ENCODE measurements at regions not wholly inside any gene's neighbourhood (a gene's known extent, or its start where the extent isn't known, plus 50 kb on each side); places are given as distances from the start of the nearest gene placed in this dataset.
A peak's percentile ranks its signal among the peaks of the same experiment; 100 is the strongest.
"Not testable (repeated sequence)": the region's sequence is repeated elsewhere in the genome, so short reads cannot be mapped to it uniquely, and the experiment has no call there.

GRCh38 chr7:56449762-56450161, 333.5 kb upstream of the NUPR2 start:
- no peak overlapping the region for H3K4me3 ChIP-seq (ENCODE audit: low read depth, low read length)
- no peak overlapping the region for H3K27ac ChIP-seq (ENCODE audit: low read depth, low read length)
- H3K9me3 ChIP-seq (ENCODE audit: control insufficient read depth, insufficient read depth, low read length), result peaks cover 78% of the 10 kb centered on the region
- H3K9ac ChIP-seq (ENCODE audit: low read depth, low read length), result no peak overlapping the region
- no peaks in the 10 kb centered on the region for H3K36me3 ChIP-seq (ENCODE audit: control insufficient read depth, insufficient read depth, low read length)
- H3K27me3 ChIP-seq (ENCODE audit: control insufficient read depth, insufficient read depth, low read length), result no peaks in the 10 kb centered on the region
- H3K4me1 ChIP-seq (ENCODE audit: control insufficient read depth, insufficient read depth, low read length), result no peaks in the 10 kb centered on the region

DNA sequence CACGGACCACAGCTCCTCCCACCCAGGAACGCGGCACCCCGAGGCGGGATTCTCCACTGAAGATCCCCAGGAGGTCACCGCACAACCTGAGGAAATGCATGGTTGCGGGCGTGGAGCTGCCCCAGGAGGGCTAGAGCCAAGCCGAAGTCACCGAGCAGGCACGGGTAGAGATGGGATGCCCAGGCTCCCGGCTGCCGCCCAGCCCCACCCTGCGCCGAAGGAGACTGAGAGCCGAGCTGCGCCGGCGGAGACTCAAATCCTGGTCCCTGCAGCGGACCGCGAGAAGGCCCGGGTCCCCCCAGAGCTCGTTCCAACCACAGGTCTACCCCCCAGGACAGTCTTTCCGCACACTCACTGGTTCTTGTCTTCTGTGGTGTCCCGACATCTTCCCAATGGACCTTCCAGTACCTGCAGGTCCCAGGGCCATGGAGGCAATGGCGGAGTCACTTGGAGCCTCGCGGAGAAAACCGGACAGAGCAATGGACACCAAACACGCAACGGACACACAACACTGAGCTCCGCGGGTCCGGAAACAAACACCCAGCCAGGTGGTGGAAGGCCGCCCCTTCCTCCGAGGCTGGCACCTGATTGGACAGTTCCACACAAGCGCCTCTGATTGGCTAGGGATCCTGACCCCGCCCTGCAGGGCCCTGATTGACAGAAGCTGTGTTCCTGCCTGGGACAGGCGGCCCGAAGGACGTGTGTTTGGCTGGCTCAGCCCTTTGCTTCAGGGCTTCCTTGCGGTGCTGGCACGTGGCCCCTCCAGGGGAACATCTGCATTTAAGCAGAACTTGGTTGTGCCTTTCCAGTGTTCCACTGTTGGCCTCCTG, 331.9 kb upstream of the NUPR2 start:
- Histone ChIP-seq H3K9ac (ENCODE audit: low read depth, low read length) (no peak overlapping the region), H3K4me1 (ENCODE audit: control insufficient read depth, insufficient read depth, low read length) (no peaks in the 10 kb centered on the region), H3K4me3 (ENCODE audit: low read depth, low read length) (no peak overlapping the region), H3K9me3 (ENCODE audit: control insufficient read depth, insufficient read depth, low read length) (peaks cover 78% of the 10 kb centered on the region), H3K27ac (ENCODE audit: low read depth, low read length) (no peak overlapping the region), H3K27me3 (ENCODE audit: control insufficient read depth, insufficient read depth, low read length) (no peaks in the 10 kb centered on the region), H3K36me3 (ENCODE audit: control insufficient read depth, insufficient read depth, low read length) (no peaks in the 10 kb centered on the region)

GRCh38 chr7:56420528-56420927, 304.3 kb upstream of the NUPR2 start:
- H3K9ac ChIP-seq (ENCODE audit: low read depth, low read length); H3K36me3 ChIP-seq (ENCODE audit: control insufficient read depth, insufficient read depth, low read length); H3K4me3 ChIP-seq (ENCODE audit: low read depth, low read length); H3K27me3 ChIP-seq (ENCODE audit: control insufficient read depth, insufficient read depth, low read length); H3K4me1 ChIP-seq (ENCODE audit: control insufficient read depth, insufficient read depth, low read length); H3K27ac ChIP-seq (ENCODE audit: low read depth, low read length): not testable (repeated sequence)
- peaks cover 14% of the 10 kb centered on the region; the same call in 1 of the 2 replicates for H3K9me3 ChIP-seq (ENCODE audit: control insufficient read depth, insufficient read depth, low read length)

GRCh38 chr7:56375173-56375572, 259.0 kb upstream of the NUPR2 start:
- H3K9me3 ChIP-seq (ENCODE audit: control insufficient read depth, insufficient read depth, low read length), result peaks cover 15% of the 10 kb centered on the region
- H3K9ac ChIP-seq (ENCODE audit: low read depth, low read length), result no peak overlapping the region
- no peak overlapping the region for H3K4me3 ChIP-seq (ENCODE audit: low read depth, low read length)
- no peaks in the 10 kb centered on the region for H3K4me1 ChIP-seq (ENCODE audit: control insufficient read depth, insufficient read depth, low read length)
- H3K27ac ChIP-seq (ENCODE audit: low read depth, low read length), result no peak overlapping the region
- no peaks in the 10 kb centered on the region for H3K27me3 ChIP-seq (ENCODE audit: control insufficient read depth, insufficient read depth, low read length)
- H3K36me3 ChIP-seq (ENCODE audit: control insufficient read depth, insufficient read depth, low read length), result no peaks in the 10 kb centered on the region

DNA sequence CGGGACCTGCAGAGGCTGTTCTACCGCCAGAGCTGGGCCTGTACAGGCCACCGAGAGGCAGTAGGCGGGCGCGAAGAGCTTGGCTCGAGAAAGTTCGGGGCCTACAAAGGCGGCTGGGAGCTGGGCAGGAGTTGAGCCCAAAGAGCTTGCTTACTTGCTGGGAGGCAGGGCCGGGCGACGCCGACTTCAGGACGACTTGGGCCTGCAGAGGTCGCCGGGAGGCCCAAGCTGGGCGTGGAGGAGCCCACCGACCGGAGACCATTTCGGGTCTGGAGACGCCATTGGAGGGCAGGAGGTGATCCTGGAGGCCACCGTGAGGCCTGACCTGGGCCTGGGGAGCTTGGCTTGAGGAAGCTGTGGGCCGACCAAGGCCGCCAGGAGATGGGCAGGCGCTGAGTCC, 258.4 kb upstream of the NUPR2 start:
- not testable (repeated sequence) for H3K36me3 ChIP-seq (ENCODE audit: control insufficient read depth, insufficient read depth, low read length); H3K4me1 ChIP-seq (ENCODE audit: control insufficient read depth, insufficient read depth, low read length); H3K9ac ChIP-seq (ENCODE audit: low read depth, low read length); H3K4me3 ChIP-seq (ENCODE audit: low read depth, low read length); H3K27me3 ChIP-seq (ENCODE audit: control insufficient read depth, insufficient read depth, low read length); H3K27ac ChIP-seq (ENCODE audit: low read depth, low read length)
- H3K9me3 ChIP-seq (ENCODE audit: control insufficient read depth, insufficient read depth, low read length), result peaks cover 15% of the 10 kb centered on the region

- H3K9ac ChIP-seq (ENCODE audit: low read depth, low read length); H3K4me1 ChIP-seq (ENCODE audit: control insufficient read depth, insufficient read depth, low read length); H3K36me3 ChIP-seq (ENCODE audit: control insufficient read depth, insufficient read depth, low read length); H3K27ac ChIP-seq (ENCODE audit: low read depth, low read length); H3K27me3 ChIP-seq (ENCODE audit: control insufficient read depth, insufficient read depth, low read length): not testable (repeated sequence)
- H3K9me3 ChIP-seq (ENCODE audit: control insufficient read depth, insufficient read depth, low read length), result peaks cover 15% of the 10 kb centered on the region
- 0 out of 2 replicates have a peak overlapping the region, but pooled peaks have one; percentile 4 for H3K4me3 ChIP-seq (ENCODE audit: low read depth, low read length)
Observed at GRCh38 chr7:56373314-56373713, 257.1 kb upstream of the NUPR2 start.

- not testable (repeated sequence) for H3K9ac ChIP-seq (ENCODE audit: low read depth, low read length); H3K4me1 ChIP-seq (ENCODE audit: control insufficient read depth, insufficient read depth, low read length); H3K4me3 ChIP-seq (ENCODE audit: low read depth, low read length); H3K27me3 ChIP-seq (ENCODE audit: control insufficient read depth, insufficient read depth, low read length); H3K27ac ChIP-seq (ENCODE audit: low read depth, low read length); H3K36me3 ChIP-seq (ENCODE audit: control insufficient read depth, insufficient read depth, low read length)
- H3K9me3 ChIP-seq (ENCODE audit: control insufficient read depth, insufficient read depth, low read length), result peaks cover 19% of the 10 kb centered on the region
Observed at GRCh38 chr7:56371792-56372191, 255.6 kb upstream of the NUPR2 start.

DNA sequence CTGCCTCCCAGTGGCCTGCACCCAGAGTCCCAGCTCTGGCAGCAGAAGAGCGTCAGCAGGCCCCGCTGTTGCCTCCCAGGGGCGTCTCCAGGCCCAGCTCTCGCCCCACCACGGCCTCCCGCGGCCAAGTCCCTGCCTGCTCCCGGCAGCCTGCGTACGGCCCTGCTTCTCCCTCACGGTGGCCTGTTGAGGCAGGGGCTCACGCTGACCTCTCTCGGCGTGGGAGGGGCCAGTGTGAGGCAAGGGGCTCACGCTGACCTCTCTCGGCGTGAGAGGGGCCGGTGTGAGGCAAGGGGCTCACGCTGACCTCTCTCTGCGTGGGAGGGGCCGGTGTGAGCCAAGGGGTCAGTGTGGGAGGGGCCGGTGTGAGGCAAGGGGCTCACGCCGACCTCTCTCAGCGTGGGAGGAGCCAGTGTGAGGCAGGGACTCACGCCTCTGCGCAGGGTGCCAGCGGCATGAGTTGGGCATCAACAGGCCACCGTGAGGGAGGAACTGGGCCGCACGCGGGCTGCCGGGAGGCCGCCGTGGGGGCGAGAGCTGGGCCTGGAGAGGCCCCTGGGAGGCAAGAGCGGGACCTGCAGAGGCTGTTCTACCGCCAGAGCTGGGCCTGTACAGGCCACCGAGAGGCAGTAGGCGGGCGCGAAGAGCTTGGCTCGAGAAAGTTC, 254.1 kb upstream of the NUPR2 start:
- not testable (repeated sequence) for H3K27me3 ChIP-seq (ENCODE audit: control insufficient read depth, insufficient read depth, low read length); H3K36me3 ChIP-seq (ENCODE audit: control insufficient read depth, insufficient read depth, low read length); H3K27ac ChIP-seq (ENCODE audit: low read depth, low read length); H3K9ac ChIP-seq (ENCODE audit: low read depth, low read length); H3K4me1 ChIP-seq (ENCODE audit: control insufficient read depth, insufficient read depth, low read length); H3K4me3 ChIP-seq (ENCODE audit: low read depth, low read length)
- peaks cover 17% of the 10 kb centered on the region for H3K9me3 ChIP-seq (ENCODE audit: control insufficient read depth, insufficient read depth, low read length)

DNA sequence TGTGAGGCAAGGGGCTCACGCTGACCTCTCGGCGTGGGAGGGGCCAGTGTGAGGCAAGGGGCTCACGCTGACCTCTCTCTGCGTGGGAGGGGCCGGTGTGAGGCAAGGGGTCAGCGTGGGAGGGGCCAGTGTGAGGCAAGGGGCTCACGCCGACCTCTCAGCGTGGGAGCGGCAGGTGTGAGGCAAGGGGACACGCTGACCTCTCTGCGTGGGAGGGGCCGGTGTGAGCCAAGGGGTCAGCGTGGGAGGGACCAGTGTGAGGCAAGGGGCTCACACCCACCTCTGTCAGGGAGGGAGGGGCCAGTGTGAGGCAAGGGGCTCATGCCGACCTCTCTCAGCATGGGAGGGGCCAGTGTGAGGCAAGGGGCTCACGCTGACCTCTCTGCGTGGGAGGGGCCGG, 251.7 kb upstream of the NUPR2 start:
- not testable (repeated sequence) for H3K4me3 ChIP-seq (ENCODE audit: low read depth, low read length); H3K9me3 ChIP-seq (ENCODE audit: control insufficient read depth, insufficient read depth, low read length); H3K27ac ChIP-seq (ENCODE audit: low read depth, low read length); H3K9ac ChIP-seq (ENCODE audit: low read depth, low read length); H3K4me1 ChIP-seq (ENCODE audit: control insufficient read depth, insufficient read depth, low read length); H3K36me3 ChIP-seq (ENCODE audit: control insufficient read depth, insufficient read depth, low read length); H3K27me3 ChIP-seq (ENCODE audit: control insufficient read depth, insufficient read depth, low read length)

- not testable (repeated sequence) for H3K9ac ChIP-seq (ENCODE audit: low read depth, low read length); H3K27ac ChIP-seq (ENCODE audit: low read depth, low read length); H3K4me3 ChIP-seq (ENCODE audit: low read depth, low read length); H3K4me1 ChIP-seq (ENCODE audit: control insufficient read depth, insufficient read depth, low read length); H3K36me3 ChIP-seq (ENCODE audit: control insufficient read depth, insufficient read depth, low read length); H3K27me3 ChIP-seq (ENCODE audit: control insufficient read depth, insufficient read depth, low read length); H3K9me3 ChIP-seq (ENCODE audit: control insufficient read depth, insufficient read depth, low read length)
Observed at GRCh38 chr7:56367411-56367810, 251.2 kb upstream of the NUPR2 start.

DNA sequence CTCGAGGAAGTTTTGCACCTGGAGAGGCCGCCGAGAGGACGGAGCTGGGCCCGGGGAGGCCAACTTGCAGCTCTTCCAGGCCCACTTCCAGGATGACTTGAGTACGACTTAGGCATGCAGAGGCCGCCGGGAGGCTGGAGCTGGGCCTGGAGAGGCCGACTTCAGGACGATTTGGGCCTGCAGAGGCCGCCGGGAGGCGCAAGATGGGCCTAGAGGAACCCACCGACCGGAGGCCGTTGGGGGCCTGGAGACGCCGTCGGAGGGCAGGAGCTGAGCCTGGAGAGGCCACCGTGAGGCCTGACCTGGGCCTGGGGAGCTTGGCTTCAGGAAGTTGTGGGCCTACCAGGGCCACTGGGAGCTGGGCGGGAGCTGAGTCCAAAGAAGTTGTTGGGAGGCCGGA, 250.5 kb upstream of the NUPR2 start:
- not testable (repeated sequence) for H3K4me3 ChIP-seq (ENCODE audit: low read depth, low read length); H3K27ac ChIP-seq (ENCODE audit: low read depth, low read length); H3K27me3 ChIP-seq (ENCODE audit: control insufficient read depth, insufficient read depth, low read length); H3K4me1 ChIP-seq (ENCODE audit: control insufficient read depth, insufficient read depth, low read length); H3K9ac ChIP-seq (ENCODE audit: low read depth, low read length); H3K36me3 ChIP-seq (ENCODE audit: control insufficient read depth, insufficient read depth, low read length); H3K9me3 ChIP-seq (ENCODE audit: control insufficient read depth, insufficient read depth, low read length)

All from HUES48 (cell line).